HG03066 (cell line): ENCODE measurements at regions not wholly inside any gene's neighbourhood (a gene's known extent, or its start where the extent isn't known, plus 50 kb on each side); places are given as distances from the start of the nearest gene placed in this dataset.
"Not testable (repeated sequence)": the region's sequence is repeated elsewhere in the genome, so short reads cannot be mapped to it uniquely, and the experiment has no call there.

ENCODE experiments used
- ATAC-seq: cut with Tn5 transposase; IDR thresholded peaks from one replicate; pipeline ENCODE4 v1.9.1; 2021; ENCODE audit warnings: low read depth; ENCODE audit not compliant: unreplicated experiment

DNA sequence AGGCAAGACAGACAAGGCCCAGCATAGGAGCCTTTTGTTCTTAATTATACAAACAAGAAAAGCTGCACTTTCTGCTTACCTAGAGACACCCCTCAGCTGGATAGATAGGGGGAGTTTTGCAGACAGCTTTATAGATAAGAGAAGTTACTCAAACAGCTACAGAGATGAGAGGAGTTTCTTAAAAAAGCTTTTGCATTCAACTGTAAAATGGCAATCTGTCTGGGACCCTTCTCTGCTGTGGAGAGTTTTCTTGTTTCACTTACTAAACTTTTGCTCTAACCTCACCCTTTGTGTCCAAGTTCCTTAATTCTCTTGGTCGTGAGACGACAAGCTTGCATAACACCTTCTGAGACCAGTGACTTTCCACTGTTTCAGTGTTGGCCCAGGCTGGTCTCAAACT lies 103.8 kb upstream of the CHORDC1 start:
- no peak for ATAC-seq

DNA sequence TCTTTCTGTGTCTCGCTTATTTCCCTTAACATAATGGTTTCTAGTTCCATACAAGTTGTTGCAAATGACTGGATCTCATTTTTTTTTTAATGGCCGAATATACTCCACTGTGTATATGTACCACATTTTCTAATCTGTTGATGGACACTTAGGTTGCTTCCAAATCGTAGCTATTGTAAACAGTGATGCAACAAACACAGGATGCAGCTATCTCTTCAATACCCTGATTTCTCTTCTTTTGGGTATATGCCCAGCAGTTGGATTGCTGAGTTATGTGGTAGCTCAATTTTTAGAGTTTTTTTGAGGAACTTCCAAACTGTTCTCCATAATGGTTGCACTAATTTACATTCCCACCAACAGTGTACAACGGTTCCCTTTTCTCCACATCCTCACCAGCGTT lies 100.4 kb upstream of the CHORDC1 start:
- ATAC-seq = no peak

DNA sequence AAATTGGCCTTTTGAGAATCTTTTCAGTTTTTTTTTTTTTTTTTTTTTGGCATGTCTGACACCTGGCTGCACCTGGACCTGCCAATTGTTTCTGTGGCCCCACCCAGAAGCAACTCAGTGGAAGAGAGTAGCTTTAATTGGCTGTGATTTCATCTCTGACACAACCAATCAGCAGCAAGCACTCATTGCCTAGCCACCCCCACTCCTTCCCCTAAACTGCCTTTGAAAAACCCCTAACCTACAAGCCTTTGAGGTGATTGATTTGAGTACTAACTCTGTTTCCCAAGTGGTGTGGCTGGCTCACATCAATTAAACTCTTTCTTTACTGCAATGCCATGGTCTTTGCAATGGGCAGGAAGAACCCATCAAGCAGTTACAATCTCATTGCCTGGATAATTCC lies 98.2 kb upstream of the CHORDC1 start:
- no peak for ATAC-seq

DNA sequence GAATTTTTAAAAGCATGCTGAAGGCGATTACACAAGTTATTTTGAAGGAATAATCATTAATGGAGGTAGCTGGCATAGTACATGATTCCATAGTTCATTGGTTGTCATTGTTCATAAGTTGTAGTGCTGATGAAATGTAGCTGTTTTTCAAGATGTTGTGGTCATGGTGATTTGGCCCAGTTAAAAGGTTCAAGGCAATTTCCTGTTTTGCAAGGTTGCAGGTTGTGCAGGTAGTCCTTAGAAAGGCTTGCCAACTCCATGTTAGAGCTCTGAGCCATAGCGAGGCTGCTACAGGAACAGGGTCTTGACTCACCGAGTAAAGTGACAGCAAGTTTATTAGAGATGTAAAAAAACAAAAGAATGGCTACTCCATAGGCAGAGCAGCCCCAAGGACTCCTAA lies 95.8 kb upstream of the CHORDC1 start:
- ATAC-seq = no peak

DNA sequence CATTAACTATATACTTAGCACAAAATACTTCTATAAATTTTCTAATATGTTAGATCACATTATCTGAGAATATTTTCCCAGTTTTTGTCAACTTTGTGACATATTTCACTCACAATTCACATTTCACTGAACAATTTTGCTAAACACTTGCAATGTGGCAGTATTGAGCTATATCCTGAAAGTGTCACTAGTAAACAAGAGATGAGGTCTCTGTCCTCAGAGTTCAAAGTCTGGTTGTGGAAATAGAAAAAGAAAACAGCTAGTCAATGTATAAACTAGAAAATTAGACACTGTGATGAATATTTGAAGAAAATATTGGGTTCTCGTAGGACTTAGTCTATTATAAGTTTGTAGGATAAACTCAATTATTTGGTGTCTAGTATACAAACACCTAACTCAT lies 87.4 kb upstream of the CHORDC1 start:
- no peak for ATAC-seq

DNA sequence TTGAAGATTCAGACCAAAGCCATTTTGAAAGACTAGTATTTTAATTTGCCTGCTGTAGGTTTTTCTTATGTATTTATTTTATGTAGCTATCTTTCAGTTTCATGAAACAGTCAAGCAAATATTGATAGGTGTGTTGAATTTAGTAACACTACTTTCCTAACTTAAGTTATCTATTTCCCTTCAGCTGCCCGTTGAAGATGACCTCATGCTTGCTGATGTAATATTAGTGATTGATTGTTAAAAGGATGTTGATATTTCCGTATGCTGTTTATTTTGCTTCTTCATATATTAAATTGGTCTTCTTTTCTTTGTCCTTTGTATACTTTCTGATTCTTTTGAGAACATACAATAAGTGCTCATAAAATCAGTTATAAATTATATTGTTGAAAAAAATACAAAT lies 86.8 kb upstream of the CHORDC1 start:
- no peak for ATAC-seq

DNA sequence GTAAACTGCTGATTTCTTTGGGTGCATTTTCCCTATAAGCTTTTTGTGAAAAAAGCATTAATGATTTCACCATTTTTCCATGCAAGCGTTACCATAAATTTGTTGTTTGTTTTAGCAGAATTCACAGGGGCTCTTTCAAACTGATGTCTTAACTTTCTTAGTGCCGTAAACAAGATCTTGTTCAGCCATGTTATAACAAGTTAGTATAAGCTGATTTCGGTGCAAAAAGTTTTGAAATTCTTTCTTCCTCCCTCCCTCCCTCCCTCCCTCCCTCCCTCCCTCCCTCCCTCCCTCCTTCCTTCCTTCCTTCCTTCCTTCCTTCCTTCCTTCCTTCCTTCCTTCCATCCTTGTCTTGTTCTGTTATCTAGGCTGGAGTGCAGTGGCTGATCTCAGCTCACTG lies 71.7 kb upstream of the CHORDC1 start:
- ATAC-seq = no peak

DNA sequence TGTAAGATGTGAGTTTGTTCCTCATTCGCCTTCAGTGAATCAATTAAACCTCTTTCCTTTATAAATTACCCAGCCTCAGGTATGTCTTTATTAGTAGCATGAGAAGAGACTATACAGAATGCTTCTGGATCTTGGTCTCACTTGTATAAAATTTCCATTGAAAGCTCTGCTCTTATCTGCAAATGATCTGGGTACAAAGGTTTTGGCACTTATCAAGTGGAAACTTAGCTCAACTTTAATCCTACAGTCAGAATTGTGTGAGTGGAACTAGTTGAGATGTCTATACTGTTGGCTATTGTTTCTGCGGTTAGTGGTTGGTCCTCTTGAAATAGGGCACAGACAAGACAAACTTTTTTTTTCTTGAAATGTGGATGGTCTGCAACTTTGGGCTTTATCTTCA lies 71.2 kb upstream of the CHORDC1 start:
- no peak for ATAC-seq

DNA sequence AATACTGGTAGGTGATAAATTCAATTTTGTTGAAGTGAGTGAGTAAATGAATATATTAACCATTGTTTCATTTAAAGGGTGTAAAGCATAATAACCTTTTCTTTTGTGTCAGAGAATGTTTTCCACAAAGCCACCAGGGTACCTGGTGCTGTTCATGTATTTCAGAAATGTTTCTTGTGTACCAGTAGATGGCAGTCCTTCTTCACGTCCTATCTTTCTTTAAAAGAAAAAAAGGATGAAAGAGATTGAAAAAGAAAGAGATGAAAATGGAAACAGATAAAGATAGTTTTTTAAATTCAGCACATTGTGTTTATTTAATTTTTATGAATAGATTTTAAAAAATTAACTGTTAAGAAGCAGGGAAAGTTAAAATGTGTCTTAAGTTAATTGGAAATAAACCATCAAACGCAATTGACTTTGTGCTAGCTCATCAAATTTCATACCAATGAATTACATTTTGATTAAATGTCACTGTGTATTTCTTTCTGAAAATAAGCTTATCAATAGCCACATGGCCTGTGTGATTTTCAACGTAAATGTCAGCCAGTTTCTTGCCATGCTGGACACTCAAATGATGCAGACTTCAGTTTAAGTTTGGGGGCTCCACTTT lies 65.5 kb upstream of the CHORDC1 start:
- ATAC-seq = no peak

DNA sequence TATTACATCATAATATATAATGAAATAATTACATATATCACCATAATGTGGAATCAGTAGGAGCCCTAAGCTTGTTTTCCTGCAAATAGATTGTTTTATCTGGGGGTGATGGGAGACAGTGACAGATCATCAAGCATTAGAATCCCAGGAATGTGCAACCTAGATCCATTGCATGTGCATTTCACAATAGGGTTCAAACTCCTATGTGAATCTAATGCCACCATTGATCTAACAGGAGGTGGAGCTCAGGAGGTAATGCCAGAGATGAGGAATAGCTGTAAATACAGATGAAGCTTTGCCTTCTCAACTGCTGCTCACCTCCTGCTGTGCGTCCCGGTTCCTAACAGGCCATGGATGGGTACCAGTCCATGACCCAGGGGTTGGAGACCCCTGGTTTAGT lies 63.8 kb upstream of the CHORDC1 start:
- no peak for ATAC-seq

DNA sequence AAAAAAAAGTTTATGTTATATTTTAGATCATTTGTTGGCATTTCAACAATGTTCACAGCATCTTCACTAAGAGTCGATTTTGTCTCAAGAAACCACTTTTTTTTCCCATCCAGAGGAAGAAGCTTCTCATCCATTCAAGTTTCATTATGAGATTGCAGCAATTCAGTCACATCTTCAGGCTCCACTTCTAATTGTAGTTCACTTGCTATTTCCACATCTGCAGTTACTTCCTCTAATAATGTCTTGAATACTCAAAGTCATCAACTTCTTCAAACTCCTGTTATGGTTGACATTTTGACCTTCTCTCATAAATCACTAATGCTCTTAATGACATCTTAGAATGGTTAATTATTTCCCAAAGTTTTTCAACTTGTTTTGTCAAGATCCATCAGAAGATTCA lies 61.3 kb upstream of the CHORDC1 start:
- no peak for ATAC-seq

DNA sequence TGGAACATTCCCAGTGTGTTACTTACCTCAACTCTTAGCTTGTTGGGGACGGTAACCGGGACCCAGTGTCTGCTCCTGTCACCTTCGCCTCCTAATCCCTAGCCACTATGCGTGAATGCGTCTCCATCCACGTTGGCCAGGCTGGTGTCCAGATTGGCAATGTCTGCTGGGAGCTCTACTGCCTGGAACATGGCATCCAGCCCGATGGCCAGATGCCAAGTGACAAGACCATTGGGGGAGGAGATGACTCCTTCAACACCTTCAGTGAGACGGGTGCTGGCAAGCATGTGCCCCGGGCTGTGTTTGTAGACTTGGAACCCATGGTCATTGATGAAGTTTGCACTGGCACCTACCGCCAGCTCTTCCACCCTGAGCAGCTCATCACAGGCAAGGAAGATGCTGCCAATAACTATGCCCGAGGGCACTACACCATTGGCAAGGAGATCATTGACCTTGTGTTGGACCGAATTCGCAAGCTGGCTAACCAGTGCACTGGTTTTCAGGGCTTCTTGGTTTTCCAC lies 59.8 kb upstream of the CHORDC1 start:
- ATAC-seq = not testable (repeated sequence)

DNA sequence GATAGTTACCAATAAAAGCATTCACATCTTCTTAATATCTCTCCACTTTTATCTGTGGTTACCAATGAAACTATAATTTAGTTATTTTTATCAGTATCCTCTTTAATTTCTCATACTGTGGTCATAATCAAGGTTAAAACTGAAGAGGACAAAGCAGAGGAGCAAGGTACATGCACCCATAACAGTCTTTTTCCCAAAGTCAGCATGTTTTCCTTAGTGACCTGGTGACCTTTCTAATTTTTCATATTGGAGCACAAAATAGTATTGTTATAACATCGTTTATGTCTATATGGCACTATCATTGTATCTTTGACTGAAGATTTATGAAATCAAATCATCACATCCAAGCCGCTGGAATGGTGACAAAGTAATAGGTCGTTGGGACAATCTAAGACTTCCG lies 51.5 kb upstream of the CHORDC1 start:
- no peak for ATAC-seq
